HPDE6-E6E7 (cell line): ENCODE measurements at regions not wholly inside any gene's neighbourhood (a gene's known extent, or its start where the extent isn't known, plus 50 kb on each side); places are given as distances from the start of the nearest gene placed in this dataset.
"Not testable (repeated sequence)": the region's sequence is repeated elsewhere in the genome, so short reads cannot be mapped to it uniquely, and the experiment has no call there.

Experiments used
- DNase-seq: peaks from one replicate; pipeline ENCODE4 v3.0.0; 2011; ENCODE audit warnings: missing footprints; ENCODE audit errors: extremely low spot score

DNA sequence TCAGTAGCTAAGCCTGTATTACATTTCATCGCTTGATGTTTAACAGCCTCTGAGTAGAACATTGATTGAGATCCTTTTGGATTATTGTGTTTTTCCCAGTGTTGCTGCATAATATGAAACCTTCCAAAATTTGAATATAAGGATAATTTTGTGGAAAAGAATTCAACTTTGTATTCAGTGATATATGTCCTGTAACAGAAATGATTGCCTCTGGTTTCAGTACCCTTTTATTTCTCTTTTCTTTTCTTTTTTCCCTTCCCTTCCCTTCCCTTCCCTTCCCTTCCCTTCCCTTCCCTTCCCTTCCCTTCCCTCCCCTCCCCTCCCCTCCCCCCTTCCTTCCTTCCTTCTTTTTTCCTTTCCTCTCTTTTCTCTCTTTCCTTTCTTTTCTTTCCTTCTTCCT, 74.6 kb downstream of the UTRN start:
- DNase-seq, result no peak

DNA sequence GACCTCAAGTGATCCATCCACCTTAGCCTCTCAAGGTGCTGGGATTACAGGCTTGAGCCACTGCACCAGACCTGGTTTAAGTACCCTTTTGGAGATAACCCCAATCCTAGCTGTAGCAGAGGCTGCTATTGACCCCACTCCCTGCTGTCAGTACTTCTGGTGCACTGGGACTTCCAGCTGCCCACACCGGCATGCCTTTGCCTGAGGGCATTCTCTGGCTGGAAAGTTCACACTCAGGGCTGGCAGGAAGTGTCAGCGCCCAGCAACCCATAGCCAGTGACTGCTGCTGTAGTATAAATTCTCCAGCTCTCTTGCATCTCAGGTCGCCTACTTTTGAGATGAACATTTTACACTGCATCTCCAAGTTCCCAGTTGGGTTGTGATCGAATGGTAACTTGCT, 75.3 kb downstream of the UTRN start:
- DNase-seq, result no peak

GRCh38 chr6:144361016-144361415, 75.9 kb downstream of the UTRN start:
- DNase-seq, result no peak

- DNase-seq, result no peak
Measured at GRCh38 chr6:144362042-144363018, 77.2 kb downstream of the UTRN start.

DNA sequence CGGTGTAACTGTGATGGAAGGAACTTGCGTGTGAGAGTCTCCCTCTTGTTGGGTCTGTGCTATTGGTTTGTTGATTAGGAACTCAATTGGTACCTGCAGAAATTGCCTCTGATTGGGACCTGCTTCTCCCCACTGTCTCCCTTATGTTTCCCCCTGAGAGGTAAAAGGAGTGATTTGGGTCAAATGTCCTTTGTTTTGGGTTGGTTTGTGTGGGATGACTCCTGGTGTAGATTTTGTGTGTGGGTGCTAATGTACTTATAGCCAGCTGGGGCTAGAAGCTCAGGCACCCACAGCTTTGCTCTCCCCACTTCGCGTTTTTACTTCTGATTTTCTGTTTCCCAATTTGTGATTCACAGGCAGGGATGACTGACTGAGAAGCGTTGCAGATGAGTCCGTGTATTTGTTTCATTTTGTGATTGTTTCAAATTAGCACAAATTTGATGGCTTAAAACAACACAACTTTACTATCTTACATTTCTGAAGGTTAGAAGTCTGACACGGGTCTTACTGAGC, 79.1 kb downstream of the UTRN start:
- DNase-seq, result no peak

- DNase-seq, result no peak
Measured at GRCh38 chr6:144364782-144365181, 79.6 kb downstream of the UTRN start.

DNA sequence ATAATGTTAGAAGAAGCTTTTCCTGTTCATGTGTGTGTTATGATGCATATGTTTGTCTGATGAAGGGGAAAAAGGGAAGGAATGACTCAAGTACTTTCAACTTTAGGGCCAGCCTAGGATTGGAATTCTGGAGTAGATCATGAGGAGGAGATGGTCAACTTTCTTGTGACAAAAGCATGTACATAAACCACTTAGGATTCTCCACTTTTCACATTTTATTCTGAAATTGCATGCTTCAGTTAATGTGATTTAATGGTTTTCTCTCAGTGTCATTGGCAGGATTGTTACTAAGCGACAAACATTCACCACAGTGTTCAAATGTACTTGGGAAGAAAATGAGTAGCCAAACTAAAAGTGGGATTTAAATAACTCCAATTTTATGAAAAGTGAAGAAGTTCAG, 80.1 kb downstream of the UTRN start:
- no peak for DNase-seq

DNA sequence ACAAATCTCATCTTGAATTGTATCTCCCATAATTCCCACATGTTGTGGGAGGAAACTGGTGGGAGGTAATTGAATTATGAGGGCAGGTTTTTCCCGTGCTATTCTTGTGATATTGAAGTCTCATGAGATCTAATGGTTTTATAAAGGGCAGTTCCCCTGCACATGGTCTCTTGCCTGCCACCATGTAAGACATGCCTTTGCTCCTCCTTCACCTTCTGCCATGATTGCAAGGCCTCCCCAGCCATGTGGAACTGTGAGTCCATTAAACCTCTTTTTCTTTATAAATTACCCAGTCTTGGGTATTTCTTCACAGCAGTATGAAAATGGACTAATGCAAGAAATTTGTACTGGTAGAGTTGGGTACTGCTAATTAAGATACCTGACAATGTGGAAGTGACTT, 84.6 kb downstream of the UTRN start:
- DNase-seq, result not testable (repeated sequence)

- DNase-seq, result no peak
Measured at GRCh38 chr6:144372116-144372515, 87.0 kb downstream of the UTRN start.

DNA sequence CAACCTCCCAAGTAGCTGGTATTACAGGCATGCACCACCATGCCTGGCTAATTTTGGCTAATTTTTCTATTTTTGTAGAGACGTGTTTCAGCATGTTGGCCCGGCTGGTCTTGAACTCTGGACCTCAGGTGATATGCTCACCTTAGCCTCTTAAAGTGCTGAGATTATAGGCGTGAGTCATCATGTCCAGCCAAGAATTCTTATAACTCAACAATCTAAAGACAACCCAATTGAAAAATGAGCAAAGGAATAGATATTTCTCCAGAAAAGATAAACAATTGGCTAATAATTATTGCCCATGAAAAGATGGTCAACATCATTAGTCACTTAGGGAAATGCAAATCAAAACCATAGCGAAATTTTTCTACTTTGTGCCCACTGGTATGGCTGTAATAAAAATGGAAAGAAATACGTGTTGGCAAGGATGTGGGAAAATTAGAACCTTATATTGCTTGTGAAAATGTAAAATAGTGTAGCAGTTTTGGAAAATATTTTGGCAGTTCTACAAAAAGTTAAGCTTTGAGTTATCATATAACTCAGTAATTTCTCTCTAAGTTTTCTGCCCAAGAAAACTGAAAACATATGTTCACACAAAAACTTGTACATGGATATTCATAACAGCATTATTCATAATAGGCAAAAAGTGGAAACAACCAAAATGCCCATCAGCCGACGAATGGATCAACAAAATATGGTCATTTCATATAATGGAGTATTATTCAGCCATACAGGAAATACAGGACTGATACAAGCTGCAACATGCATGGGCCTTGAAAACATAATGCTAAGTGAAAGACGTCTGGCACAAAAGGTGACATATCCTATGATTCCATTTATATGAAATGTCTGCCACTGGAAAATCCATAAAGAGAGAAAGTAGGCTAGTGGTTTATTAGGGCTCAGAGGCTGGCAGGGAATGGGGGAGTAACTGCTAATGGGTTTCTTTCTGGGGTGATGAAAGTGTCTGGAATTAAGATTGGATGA, 87.8 kb downstream of the UTRN start:
- DNase-seq, result no peak

GRCh38 chr6:144374525-144374924, 89.4 kb downstream of the UTRN start:
- not testable (repeated sequence) for DNase-seq

DNA sequence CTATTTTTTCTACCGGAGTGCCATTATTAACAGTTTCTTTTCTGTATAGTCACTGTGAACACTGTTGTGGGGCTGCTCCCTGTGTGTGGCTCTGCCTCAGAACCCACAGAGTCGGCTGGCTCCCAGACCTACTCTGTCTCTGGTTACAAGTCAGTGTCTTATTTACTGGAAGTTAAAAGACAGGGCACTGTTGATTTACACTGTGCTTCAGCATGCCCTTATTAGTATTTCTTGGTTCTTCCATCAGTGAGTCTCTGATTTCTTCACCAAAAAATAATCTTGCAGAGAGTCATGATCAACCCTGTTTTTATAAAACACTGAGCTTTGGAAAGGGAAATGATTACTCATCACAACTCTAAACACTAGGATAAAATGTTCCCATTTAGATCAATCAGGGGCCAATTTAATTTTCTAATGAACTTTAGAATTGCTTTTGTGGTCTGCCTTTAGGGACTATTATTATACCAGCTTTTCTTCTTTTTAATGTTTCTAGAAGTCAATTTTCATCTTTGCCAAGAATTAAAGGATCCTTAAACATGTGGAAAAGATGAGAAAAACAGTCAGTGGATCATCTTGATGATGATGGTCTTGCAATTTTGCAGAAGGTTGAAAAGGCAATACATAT, 92.6 kb downstream of the UTRN start:
- DNase-seq, result no peak

GRCh38 chr6:144378437-144378836, 93.3 kb downstream of the UTRN start:
- DNase-seq, result no peak

GRCh38 chr6:144379356-144379755, 94.2 kb downstream of the UTRN start:
- no peak for DNase-seq

DNA sequence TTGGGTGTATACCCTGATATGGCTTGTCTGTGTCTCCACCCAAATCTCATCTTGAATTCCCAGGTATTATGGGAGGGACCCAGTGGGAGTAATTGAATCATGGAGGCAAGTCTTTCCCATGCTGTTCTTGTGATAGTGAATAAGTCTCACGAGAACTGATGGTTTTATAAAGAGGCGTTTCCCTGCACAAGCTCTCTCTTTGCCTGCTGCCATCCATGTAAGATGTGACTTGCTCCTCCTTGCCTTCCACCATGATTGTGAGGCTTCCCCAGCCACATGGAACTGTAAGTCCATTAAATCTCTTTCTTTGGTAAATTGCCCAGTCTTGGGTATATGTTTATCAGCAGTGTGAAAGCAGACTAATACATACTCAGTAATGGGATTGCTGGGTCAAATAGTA, 96.4 kb downstream of the UTRN start:
- not testable (repeated sequence) for DNase-seq

GRCh38 chr6:144383336-144383735, 98.2 kb downstream of the UTRN start:
- no peak for DNase-seq

GRCh38 chr6:144384427-144384826, 99.3 kb downstream of the UTRN start:
- DNase-seq, result no peak

GRCh38 chr6:144389474-144389873, 104.3 kb downstream of the UTRN start:
- DNase-seq, result not testable (repeated sequence)

GRCh38 chr6:144390202-144390601, 105.1 kb downstream of the UTRN start:
- no peak for DNase-seq

DNA sequence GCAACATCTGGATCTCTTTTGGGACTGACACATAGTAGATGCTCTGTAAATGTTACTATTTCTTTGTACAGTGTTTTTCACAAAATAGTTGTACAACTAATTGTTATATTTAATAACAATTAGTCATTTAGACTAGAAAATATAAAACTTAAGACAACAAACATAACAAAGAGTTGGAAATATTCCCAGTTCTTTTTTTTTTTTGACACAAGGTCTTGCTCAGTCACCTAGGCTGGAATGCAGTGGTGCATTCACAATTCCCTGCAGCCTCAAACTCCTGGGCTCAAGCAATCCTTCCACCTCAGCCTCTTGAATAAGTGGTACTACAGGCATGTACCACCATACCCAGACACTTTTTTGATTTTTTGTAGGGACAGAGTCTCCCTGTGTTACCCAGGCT, 105.8 kb downstream of the UTRN start:
- DNase-seq, result no peak

- no peak for DNase-seq
Measured at GRCh38 chr6:144392536-144392935, 107.4 kb downstream of the UTRN start.

- no peak for DNase-seq
Measured at GRCh38 chr6:144394210-144394609, 109.1 kb downstream of the UTRN start.
